ENCODE measurements at regions not wholly inside any gene's neighbourhood (a gene's known extent, or its start where the extent isn't known, plus 50 kb on each side); places are given as distances from the start of the nearest gene placed in this dataset.

DNA sequence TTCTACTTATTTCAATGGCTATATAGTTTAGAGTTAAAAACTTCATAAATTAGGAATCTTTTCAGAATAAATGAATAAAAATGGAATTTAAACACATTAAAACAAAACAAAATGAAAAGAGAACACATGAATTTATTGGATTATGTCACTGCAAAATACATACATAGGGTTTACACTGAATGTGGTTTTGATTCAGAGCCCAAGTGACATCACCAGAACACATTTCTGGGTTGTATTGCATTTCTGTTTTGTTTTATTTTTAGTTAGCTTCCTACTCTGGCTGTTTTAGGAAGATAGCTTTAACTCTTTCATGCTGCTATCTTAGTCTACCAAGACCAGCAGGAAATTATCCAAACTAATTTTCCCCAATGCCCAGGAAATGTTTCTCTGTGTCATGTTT lies 1935.0 kb downstream of the EFNA5 start:
- TF ChIP-seq CTCF (conservative IDR thresholded peaks at IDR 0.05) (no peak), ZFX (IDR thresholded peaks at IDR 0.05) (no peak)
